SU-DHL-6 (cell line): ENCODE measurements at regions not wholly inside any gene's neighbourhood (a gene's known extent, or its start where the extent isn't known, plus 50 kb on each side); places are given as distances from the start of the nearest gene placed in this dataset.

Experiments
- EZH2phosphoT487 ChIP-seq: fragments of 200-600 bp; sonication (generic), shearing (Covaris generic); conservative IDR thresholded peaks from 2 replicates; pipeline ENCODE4 v1.6.1; 2018; ENCODE audit warnings: mild to moderate bottlenecking, antibody characterized with exemption, low read length, moderate library complexity, mixed read lengths
- TF ChIP-seq, protein P1 (sequence below): fragments of 200-600 bp; sonication (generic); IDR thresholded peaks from one replicate; pipeline ENCODE4 v1.5.1; 2017; ENCODE audit warnings: antibody characterized with exemption, mild to moderate bottlenecking, low read length, moderate library complexity; ENCODE audit not compliant: insufficient read depth, poor library complexity, severe bottlenecking

DNA sequence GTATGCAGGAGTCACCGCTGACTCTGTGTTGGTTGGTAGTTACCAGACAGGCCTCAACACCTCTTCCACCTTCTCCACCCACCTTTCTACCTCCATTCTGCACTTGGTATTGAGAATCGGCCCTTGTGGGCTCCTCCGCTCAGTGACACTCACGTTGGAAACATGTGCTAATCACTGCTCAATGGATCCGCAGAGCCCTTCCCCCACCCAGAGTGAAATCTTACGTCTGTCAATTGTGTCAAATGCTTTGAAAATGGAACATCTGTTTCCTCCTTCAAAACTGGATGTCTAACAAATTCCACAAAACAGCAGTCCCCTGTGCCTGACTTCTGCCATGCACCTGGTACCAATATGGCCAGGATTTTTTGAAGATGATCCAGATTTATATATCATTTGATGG lies 65.5 kb upstream of the NRIP1 start:
- TF ChIP-seq, protein P1, sequence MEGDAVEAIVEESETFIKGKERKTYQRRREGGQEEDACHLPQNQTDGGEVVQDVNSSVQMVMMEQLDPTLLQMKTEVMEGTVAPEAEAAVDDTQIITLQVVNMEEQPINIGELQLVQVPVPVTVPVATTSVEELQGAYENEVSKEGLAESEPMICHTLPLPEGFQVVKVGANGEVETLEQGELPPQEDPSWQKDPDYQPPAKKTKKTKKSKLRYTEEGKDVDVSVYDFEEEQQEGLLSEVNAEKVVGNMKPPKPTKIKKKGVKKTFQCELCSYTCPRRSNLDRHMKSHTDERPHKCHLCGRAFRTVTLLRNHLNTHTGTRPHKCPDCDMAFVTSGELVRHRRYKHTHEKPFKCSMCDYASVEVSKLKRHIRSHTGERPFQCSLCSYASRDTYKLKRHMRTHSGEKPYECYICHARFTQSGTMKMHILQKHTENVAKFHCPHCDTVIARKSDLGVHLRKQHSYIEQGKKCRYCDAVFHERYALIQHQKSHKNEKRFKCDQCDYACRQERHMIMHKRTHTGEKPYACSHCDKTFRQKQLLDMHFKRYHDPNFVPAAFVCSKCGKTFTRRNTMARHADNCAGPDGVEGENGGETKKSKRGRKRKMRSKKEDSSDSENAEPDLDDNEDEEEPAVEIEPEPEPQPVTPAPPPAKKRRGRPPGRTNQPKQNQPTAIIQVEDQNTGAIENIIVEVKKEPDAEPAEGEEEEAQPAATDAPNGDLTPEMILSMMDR = no peak
- no peak for TF ChIP-seq EZH2phosphoT487
